PFSK-1 (cell line): ENCODE measurements at regions not wholly inside any gene's neighbourhood (a gene's known extent, or its start where the extent isn't known, plus 50 kb on each side); places are given as distances from the start of the nearest gene placed in this dataset.

Source experiments
- FOXP2 ChIP-seq: optimal IDR thresholded peaks from 2 replicates; pipeline ENCODE3; 2011; ENCODE audit warnings: borderline replicate concordance, control low read depth, inconsistent platforms; ENCODE audit not compliant: insufficient read depth; ENCODE audit errors: extremely low read length, extremely low read depth
- POLR2AphosphoS5 ChIP-seq: IDR thresholded peaks from 2 replicates; pipeline ENCODE4 v1.6.1; 2012; ENCODE audit warnings: low read depth, mild to moderate bottlenecking, control low read depth, low read length, moderate library complexity
- REST ChIP-seq, 2 experiments: IDR thresholded peaks; 2 replicates each; pipeline versions ENCODE4 v1.6.1 to v1.8.0; 2011 to 2012; ENCODE audit warnings: low read depth in 2 of 2, low read length in 2 of 2, control low read depth in 1 of 2, inconsistent platforms in 1 of 2, mild to moderate bottlenecking in 1 of 2, moderate library complexity in 1 of 2; ENCODE audit not compliant: insufficient read depth in 1 of 2
- SIN3A ChIP-seq: IDR thresholded peaks from 2 replicates; pipeline ENCODE4 v1.6.1; 2012; ENCODE audit warnings: mild to moderate bottlenecking, low read length, moderate library complexity, borderline replicate concordance; ENCODE audit not compliant: insufficient read depth
- TAF1 ChIP-seq: IDR thresholded peaks from 2 replicates; pipeline ENCODE4 v1.6.1; 2012; ENCODE audit warnings: low read length, control low read depth, borderline replicate concordance; ENCODE audit not compliant: insufficient read depth

GRCh38 chr3:24937780-24938179, 443.1 kb upstream of the THRB start:
- no peak for TF ChIP-seq REST (IDR thresholded peaks at IDR 0.05; ENCODE audit: insufficient read depth in 1 of 2, low read depth in 2 of 2, low read length in 2 of 2)
- TF ChIP-seq POLR2AphosphoS5 = no peak
- no peak for TF ChIP-seq FOXP2
- no peak for TF ChIP-seq SIN3A
- TF ChIP-seq TAF1 = no peak

DNA sequence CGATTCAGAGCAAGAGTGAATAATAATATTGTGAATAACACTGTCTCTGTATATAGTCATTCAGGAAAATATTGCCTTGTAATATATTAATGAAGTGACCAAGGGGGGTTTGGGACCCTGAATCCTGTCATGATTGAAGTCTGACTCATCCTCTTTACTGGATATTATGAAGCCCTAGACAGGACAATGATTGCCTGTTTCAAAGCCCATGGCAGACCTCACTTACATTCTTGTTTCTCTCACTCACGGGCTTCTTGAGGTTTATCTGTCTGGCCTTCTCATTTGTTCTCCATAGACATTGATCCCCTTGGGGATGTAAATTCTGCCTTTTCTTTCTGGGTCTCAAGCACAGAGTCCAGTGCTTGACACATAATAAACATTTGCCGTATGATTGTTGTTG, 449.3 kb upstream of the THRB start:
- TF ChIP-seq TAF1 (no peak), SIN3A (no peak), FOXP2 (no peak), POLR2AphosphoS5 (no peak), REST (IDR thresholded peaks at IDR 0.05; ENCODE audit: insufficient read depth in 1 of 2, low read depth in 2 of 2, low read length in 2 of 2) (no peak)

DNA sequence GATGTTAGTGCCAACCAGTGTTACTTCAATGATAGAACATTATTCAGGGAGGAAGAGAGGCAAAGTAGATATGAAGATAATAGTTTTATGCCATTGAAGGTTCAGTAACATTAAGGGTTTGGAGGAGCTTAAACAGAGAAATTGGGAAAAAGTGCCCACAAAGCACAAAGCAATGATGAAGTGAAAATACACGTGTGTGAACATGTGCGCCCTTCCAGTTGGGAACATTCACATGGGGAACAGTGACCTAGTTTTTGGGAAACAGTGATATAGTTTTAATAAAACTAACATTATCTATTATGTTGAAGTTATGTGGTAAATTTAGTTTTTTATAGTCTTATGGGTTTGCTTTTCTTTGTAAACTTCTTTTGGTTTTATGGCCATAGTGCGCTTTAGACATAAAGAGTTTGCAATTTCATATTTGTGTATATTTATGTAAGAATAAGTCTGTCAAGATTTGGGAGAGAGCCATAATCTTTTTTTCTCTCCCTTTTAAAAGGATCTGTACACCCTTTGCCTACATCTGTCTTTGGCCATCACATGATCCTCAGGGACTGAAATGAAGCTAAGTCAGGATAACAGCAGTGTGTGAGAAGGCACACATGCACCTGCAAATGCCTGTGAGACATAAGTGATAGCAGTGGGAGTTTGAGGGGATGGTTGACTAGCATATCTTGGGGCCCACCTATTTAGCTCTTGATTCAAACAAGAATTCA, 450.3 kb upstream of the THRB start:
- TF ChIP-seq SIN3A (no peak), TAF1 (no peak), POLR2AphosphoS5 (no peak), FOXP2 (no peak), REST (IDR thresholded peaks at IDR 0.05; ENCODE audit: insufficient read depth in 1 of 2, low read depth in 2 of 2, low read length in 2 of 2) (no peak)

DNA sequence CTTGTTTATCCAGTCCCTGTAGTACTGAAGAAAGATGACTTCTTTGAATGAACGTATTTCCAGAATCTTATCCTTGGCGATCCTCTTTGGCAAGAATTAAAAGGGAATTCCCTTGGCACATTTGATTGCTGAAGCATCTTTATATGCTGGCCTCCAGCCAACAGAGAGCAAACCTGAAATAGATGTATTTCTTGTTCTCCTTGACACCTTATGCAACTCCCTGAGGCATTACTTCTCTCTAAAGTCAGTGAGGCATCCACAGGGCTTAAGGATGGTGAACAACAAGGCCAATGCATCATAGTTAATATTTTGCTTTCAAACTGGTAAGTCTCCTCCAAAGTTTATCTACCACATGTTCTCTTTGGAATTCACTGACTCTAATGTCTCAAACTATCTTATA, 450.9 kb upstream of the THRB start:
- TF ChIP-seq FOXP2 (no peak), SIN3A (no peak), TAF1 (no peak), POLR2AphosphoS5 (no peak), REST (IDR thresholded peaks at IDR 0.05; ENCODE audit: insufficient read depth in 1 of 2, low read depth in 2 of 2, low read length in 2 of 2) (no peak)

- TF ChIP-seq TAF1 (no peak), POLR2AphosphoS5 (no peak), FOXP2 (no peak), SIN3A (no peak), REST (IDR thresholded peaks at IDR 0.05; ENCODE audit: insufficient read depth in 1 of 2, low read depth in 2 of 2, low read length in 2 of 2) (no peak)
Observed at GRCh38 chr3:24947103-24947502, 452.5 kb upstream of the THRB start.
